ENCODE measurements at regions not wholly inside any gene's neighbourhood (a gene's known extent, or its start where the extent isn't known, plus 50 kb on each side); places are given as distances from the start of the nearest gene placed in this dataset.

- in situ Hi-C loops (cut with MboI; ENCODE audit: low sequenced_read_pairs, unreplicated experiment) = no loop called here
Observed at GRCh38 chr1:239804266-239804665, 287.4 kb upstream of the FMN2 start.

GRCh38 chr1:239805042-239805441 is 286.6 kb upstream of the FMN2 start:
- TF ChIP-seq CTCF (IDR thresholded peaks at IDR 0.05; ENCODE audit: borderline replicate concordance, control extremely low read depth, extremely low read depth, insufficient read depth, missing control alignments) = no peak
- DNase-seq (ENCODE audit: low spot score) = no peak
- in situ Hi-C loops (cut with MboI; ENCODE audit: low sequenced_read_pairs, unreplicated experiment) = no loop called here

More at GRCh38 chr1:239804266-239804665, 287.4 kb upstream of the FMN2 start:
- DNase-seq (ENCODE audit: low spot score) = no peak
- TF ChIP-seq CTCF (IDR thresholded peaks at IDR 0.05; ENCODE audit: borderline replicate concordance, control extremely low read depth, extremely low read depth, insufficient read depth, missing control alignments) = no peak

- no peak for TF ChIP-seq CTCF (IDR thresholded peaks at IDR 0.05; ENCODE audit: borderline replicate concordance, control extremely low read depth, extremely low read depth, insufficient read depth, missing control alignments)
- in situ Hi-C loops (cut with MboI; ENCODE audit: low sequenced_read_pairs, unreplicated experiment) = no loop called here
- DNase-seq (ENCODE audit: low spot score) = no peak
Observed at GRCh38 chr1:239805851-239806772, 285.6 kb upstream of the FMN2 start.

GRCh38 chr1:239806897-239807296 is 284.8 kb upstream of the FMN2 start:
- in situ Hi-C loops (cut with MboI; ENCODE audit: low sequenced_read_pairs, unreplicated experiment) = no loop called here
- DNase-seq (ENCODE audit: low spot score) = no peak
- no peak for TF ChIP-seq CTCF (IDR thresholded peaks at IDR 0.05; ENCODE audit: borderline replicate concordance, control extremely low read depth, extremely low read depth, insufficient read depth, missing control alignments)

GRCh38 chr1:239807361-239807760 is 284.3 kb upstream of the FMN2 start:
- DNase-seq (ENCODE audit: low spot score) = no peak
- in situ Hi-C loops (cut with MboI; ENCODE audit: low sequenced_read_pairs, unreplicated experiment) = no loop called here
- TF ChIP-seq CTCF (IDR thresholded peaks at IDR 0.05; ENCODE audit: borderline replicate concordance, control extremely low read depth, extremely low read depth, insufficient read depth, missing control alignments) = no peak

GRCh38 chr1:239810061-239810481 is 281.6 kb upstream of the FMN2 start:
- in situ Hi-C loops (cut with MboI; ENCODE audit: low sequenced_read_pairs, unreplicated experiment) = no loop called here
- no peak for DNase-seq (ENCODE audit: low spot score)
- no peak for TF ChIP-seq CTCF (IDR thresholded peaks at IDR 0.05; ENCODE audit: borderline replicate concordance, control extremely low read depth, extremely low read depth, insufficient read depth, missing control alignments)
